ENCODE measurements at regions not wholly inside any gene's neighbourhood (a gene's known extent, or its start where the extent isn't known, plus 50 kb on each side); places are given as distances from the start of the nearest gene placed in this dataset.

- TF ChIP-seq POLR2A (IDR thresholded peaks at IDR 0.05) = no peak
- no peak for TF ChIP-seq CTCF (IDR thresholded peaks at IDR 0.05 in 8 of 11, conservative IDR thresholded peaks at IDR 0.05 in 3 of 11)
These were observed 919.9 kb downstream of the TUSC7 start for GRCh38 chr3:117629505-117629904.

Data from spleen (tissue), 7 donors.